ENCODE measurements at regions not wholly inside any gene's neighbourhood (a gene's known extent, or its start where the extent isn't known, plus 50 kb on each side); places are given as distances from the start of the nearest gene placed in this dataset.

- no peak for TF ChIP-seq ZFX (IDR thresholded peaks at IDR 0.05; ENCODE audit: borderline replicate concordance)
- TF ChIP-seq CTCF (IDR thresholded peaks at IDR 0.05) = no peak
These were observed 60.9 kb upstream of the ZNF648 start for GRCh38 chr1:182122256-182122912.

GRCh38 chr1:182121787-182122186 lies 60.3 kb upstream of the ZNF648 start:
- H3K27ac ChIP-seq = no peak overlapping the region

More at GRCh38 chr1:182122256-182122912, 60.9 kb upstream of the ZNF648 start:
- H3K27ac ChIP-seq = no peak overlapping the region

GRCh38 chr1:182120411-182121258 lies 59.1 kb upstream of the ZNF648 start:
- TF ChIP-seq CTCF (IDR thresholded peaks at IDR 0.05) (no peak), ZFX (IDR thresholded peaks at IDR 0.05; ENCODE audit: borderline replicate concordance) (no peak)
- no peak overlapping the region for H3K27ac ChIP-seq

More at GRCh38 chr1:182121787-182122186, 60.3 kb upstream of the ZNF648 start:
- TF ChIP-seq ZFX (IDR thresholded peaks at IDR 0.05; ENCODE audit: borderline replicate concordance) (no peak), CTCF (IDR thresholded peaks at IDR 0.05) (no peak)

GRCh38 chr1:182119631-182120030 lies 58.1 kb upstream of the ZNF648 start:
- no peak for TF ChIP-seq CTCF (IDR thresholded peaks at IDR 0.05)
- TF ChIP-seq ZFX (IDR thresholded peaks at IDR 0.05; ENCODE audit: borderline replicate concordance) = no peak
- no peak overlapping the region for H3K27ac ChIP-seq

GRCh38 chr1:182118851-182119250 lies 57.3 kb upstream of the ZNF648 start:
- H3K27ac ChIP-seq = no peak overlapping the region
- no peak for TF ChIP-seq ZFX (IDR thresholded peaks at IDR 0.05; ENCODE audit: borderline replicate concordance)
- TF ChIP-seq CTCF (IDR thresholded peaks at IDR 0.05) = no peak

GRCh38 chr1:182114627-182115023 lies 53.1 kb upstream of the ZNF648 start:
- no peak overlapping the region for H3K27ac ChIP-seq
- no peak for TF ChIP-seq ZFX (IDR thresholded peaks at IDR 0.05; ENCODE audit: borderline replicate concordance)
- no peak for TF ChIP-seq CTCF (IDR thresholded peaks at IDR 0.05)
